HL-60 (cell line): ENCODE measurements at regions not wholly inside any gene's neighbourhood (a gene's known extent, or its start where the extent isn't known, plus 50 kb on each side); places are given as distances from the start of the nearest gene placed in this dataset.

ENCODE experiments used
- DNase-seq, 2 experiments: peaks; one replicate each; pipeline ENCODE4 v3.0.0-alpha.2; 2010 to 2020; ENCODE audit warnings: low read depth in 1 of 2, low spot score in 1 of 2
- H3K27ac ChIP-seq: fragments of 250-450 bp; sonication (Bioruptor Pico); replicated peaks from 2 replicates; pipeline ENCODE4 v1.5.1; 2020; ENCODE audit warnings: mild to moderate bottlenecking, moderate library complexity
- H3K27me3 ChIP-seq: fragments of 250-450 bp; sonication (Bioruptor Pico); 2 replicates; pipeline ENCODE4 v1.5.1; 2021; ENCODE audit warnings: mild to moderate bottlenecking, moderate library complexity; ENCODE audit not compliant: insufficient read depth, poor library complexity, severe bottlenecking
- H3K4me3 ChIP-seq: replicated peaks from 2 replicates; pipeline ENCODE4 v1.5.1; 2011; ENCODE audit warnings: mild to moderate bottlenecking, control low read depth, low read length; ENCODE audit not compliant: insufficient read depth
- CTCF ChIP-seq: IDR thresholded peaks from one replicate; pipeline ENCODE4 v1.5.1; 2011; ENCODE audit warnings: low read length, control low read depth, inconsistent platforms; ENCODE audit not compliant: insufficient read depth
- GABPA ChIP-seq: IDR thresholded peaks from 2 replicates; pipeline ENCODE4 v1.6.1; 2012; ENCODE audit warnings: low read depth
- POLR2AphosphoS5 ChIP-seq: IDR thresholded peaks from 2 replicates; pipeline ENCODE4 v1.6.1; 2012; ENCODE audit warnings: low read depth
- REST ChIP-seq: IDR thresholded peaks from 2 replicates; pipeline ENCODE4 v1.6.1; 2012; ENCODE audit warnings: low read depth; ENCODE audit not compliant: insufficient replicate concordance
- SPI1 ChIP-seq: IDR thresholded peaks from 2 replicates; pipeline ENCODE4 v1.6.1; 2012; ENCODE audit warnings: low read depth, mild to moderate bottlenecking, borderline replicate concordance

GRCh38 chr11:119800171-119800570 lies 71.2 kb upstream of the NECTIN1 start:
- TF ChIP-seq REST (no peak), CTCF (no peak), GABPA (no peak), SPI1 (no peak), POLR2AphosphoS5 (no peak)

GRCh38 chr11:119798656-119799055 lies 69.7 kb upstream of the NECTIN1 start:
- TF ChIP-seq POLR2AphosphoS5 (no peak), CTCF (no peak), SPI1 (no peak), GABPA (no peak), REST (no peak)
- no peak overlapping the region for H3K27ac ChIP-seq
- no peaks in the 10 kb centered on the region for H3K27me3 ChIP-seq
- no peak for DNase-seq
- H3K4me3 ChIP-seq, result no peak overlapping the region

More at GRCh38 chr11:119800171-119800570, 71.2 kb upstream of the NECTIN1 start:
- no peaks in the 10 kb centered on the region for H3K27me3 ChIP-seq
- no peak overlapping the region for H3K27ac ChIP-seq
- no peak for DNase-seq
- H3K4me3 ChIP-seq, result no peak overlapping the region

- Histone ChIP-seq H3K27ac (no peak overlapping the region), H3K4me3 (no peak overlapping the region), H3K27me3 (no peaks in the 10 kb centered on the region)
- no peak for TF ChIP-seq POLR2AphosphoS5
- no peak for TF ChIP-seq SPI1
- TF ChIP-seq GABPA, result no peak
- TF ChIP-seq CTCF, result no peak
- no peak for DNase-seq
Measured at GRCh38 chr11:119797736-119798135, 68.7 kb upstream of the NECTIN1 start.

GRCh38 chr11:119797123-119797611 lies 68.2 kb upstream of the NECTIN1 start:
- H3K4me3 ChIP-seq, result no peak overlapping the region
- no peaks in the 10 kb centered on the region for H3K27me3 ChIP-seq
- no peak for DNase-seq
- no peak for TF ChIP-seq SPI1
- TF ChIP-seq GABPA, result no peak
- TF ChIP-seq REST, result no peak
- TF ChIP-seq POLR2AphosphoS5, result no peak
- no peak overlapping the region for H3K27ac ChIP-seq
